Heart left ventricle (tissue), 13 donors: ENCODE measurements at regions not wholly inside any gene's neighbourhood (a gene's known extent, or its start where the extent isn't known, plus 50 kb on each side); places are given as distances from the start of the nearest gene placed in this dataset.

Experiments used
- POLR2A ChIP-seq, 2 donors: fragments of 450-650 bp; IDR thresholded peaks; one replicate each; pipeline ENCODE4 v1.6.1; 2017; ENCODE audit warnings: antibody characterized with exemption in 2 of 2, mild to moderate bottlenecking in 2 of 2, moderate library complexity in 2 of 2
- TF ChIP-seq, protein P1 (sequence below), 12 donors: fragments of 200-600 bp; sonication (generic) in 4 of 12; IDR thresholded peaks; one replicate each; pipeline versions ENCODE4 v1.5.0 to v1.8.0; 2018 to 2022; ENCODE audit warnings: antibody characterized with exemption in 12 of 12, mild to moderate bottlenecking in 5 of 12
- donor health status: ischemic (EF 13 %, LVEDD 7.1; RV severe dilation, severe dysfunction).
- donor health status: DM: no; HTN: yes; CAD: no.
- donor health status: DM: no; HTN: no; CAD: no.
- donor health status: ischemic (EF 25% LVEDD 6.9; RV normal size, moderate dysfunction).
- donor health status: ischemic (EF 25% LVEDD 5.7; RV mildly dilated, moderate dysfunction).
- donor health status: ischemic (EF 35%, LVEDD 5.7; RV mildly dilated, moderate dysfunction).
- donor health status: nonischemic (EF 11% LVEDD 7.7; RV severe dilation, severe dysfunction).
- donor health status: DM: yes; HTN: yes; CAD: no.
- donor health status: PGD.
- donor health status: ischemic (EF 29% LVEDD 5.4; RV normal size, mild dysfunction).
- donor health status: nonischemic (EF 23%, LVEDD 6.1; RV moderate dilation, normal function).

- TF ChIP-seq, protein P1, sequence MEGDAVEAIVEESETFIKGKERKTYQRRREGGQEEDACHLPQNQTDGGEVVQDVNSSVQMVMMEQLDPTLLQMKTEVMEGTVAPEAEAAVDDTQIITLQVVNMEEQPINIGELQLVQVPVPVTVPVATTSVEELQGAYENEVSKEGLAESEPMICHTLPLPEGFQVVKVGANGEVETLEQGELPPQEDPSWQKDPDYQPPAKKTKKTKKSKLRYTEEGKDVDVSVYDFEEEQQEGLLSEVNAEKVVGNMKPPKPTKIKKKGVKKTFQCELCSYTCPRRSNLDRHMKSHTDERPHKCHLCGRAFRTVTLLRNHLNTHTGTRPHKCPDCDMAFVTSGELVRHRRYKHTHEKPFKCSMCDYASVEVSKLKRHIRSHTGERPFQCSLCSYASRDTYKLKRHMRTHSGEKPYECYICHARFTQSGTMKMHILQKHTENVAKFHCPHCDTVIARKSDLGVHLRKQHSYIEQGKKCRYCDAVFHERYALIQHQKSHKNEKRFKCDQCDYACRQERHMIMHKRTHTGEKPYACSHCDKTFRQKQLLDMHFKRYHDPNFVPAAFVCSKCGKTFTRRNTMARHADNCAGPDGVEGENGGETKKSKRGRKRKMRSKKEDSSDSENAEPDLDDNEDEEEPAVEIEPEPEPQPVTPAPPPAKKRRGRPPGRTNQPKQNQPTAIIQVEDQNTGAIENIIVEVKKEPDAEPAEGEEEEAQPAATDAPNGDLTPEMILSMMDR (IDR thresholded peaks at IDR 0.05), result no peak
- TF ChIP-seq POLR2A (IDR thresholded peaks at IDR 0.05), result no peak
Measured at GRCh38 chr13:112187527-112188297, 120.8 kb downstream of the SOX1 start.
